Activated CD4-positive, alpha-beta T cell treated with anti-CD3 and anti-CD28 coated beads, Interleukin-2, amount 10 ng/mL, durations not matched to agents 7 days and 5 days (primary cell): ENCODE measurements at regions not wholly inside any gene's neighbourhood (a gene's known extent, or its start where the extent isn't known, plus 50 kb on each side); places are given as distances from the start of the nearest gene placed in this dataset.
"Not testable (repeated sequence)": the region's sequence is repeated elsewhere in the genome, so short reads cannot be mapped to it uniquely, and the experiment has no call there.

Experiments
- CTCF ChIA-PET: fragments of 350-600 bp; sonication (Branson Sonifier 250); formaldehyde crosslinking; loops from one replicate; lab custom pipeline; 2021; ENCODE audit warnings: antibody characterized with exemption; lab: Charles Lee
- POLR2A ChIA-PET: fragments of 350-600 bp; sonication (Branson Sonifier 250); formaldehyde crosslinking; loops from one replicate; lab custom pipeline; 2021; ENCODE audit warnings: antibody characterized with exemption; lab: Charles Lee
- DNase-seq: peaks from one replicate; pipeline ENCODE4 v3.0.0-alpha.2; 2020
- H3K27ac Mint-ChIP-seq: one replicate; pipeline ENCODE4 v1.8.0; 2021; ENCODE audit warnings: mild to moderate bottlenecking, moderate library complexity, mixed read lengths
- H3K27me3 Mint-ChIP-seq: one replicate; pipeline ENCODE4 v1.8.0; 2021; ENCODE audit warnings: mixed read lengths
- H3K36me3 Mint-ChIP-seq: one replicate; pipeline ENCODE4 v1.8.0; 2021; ENCODE audit warnings: low read depth, mixed read lengths
- H3K4me1 Mint-ChIP-seq: one replicate; pipeline ENCODE4 v1.8.0; 2021; ENCODE audit warnings: mixed read lengths
- H3K4me3 Mint-ChIP-seq: one replicate; pipeline ENCODE4 v1.8.0; 2021; ENCODE audit warnings: mild to moderate bottlenecking, moderate library complexity, mixed read lengths
- H3K9me3 Mint-ChIP-seq: one replicate; pipeline ENCODE4 v1.8.0; 2021; ENCODE audit warnings: mixed read lengths

DNA sequence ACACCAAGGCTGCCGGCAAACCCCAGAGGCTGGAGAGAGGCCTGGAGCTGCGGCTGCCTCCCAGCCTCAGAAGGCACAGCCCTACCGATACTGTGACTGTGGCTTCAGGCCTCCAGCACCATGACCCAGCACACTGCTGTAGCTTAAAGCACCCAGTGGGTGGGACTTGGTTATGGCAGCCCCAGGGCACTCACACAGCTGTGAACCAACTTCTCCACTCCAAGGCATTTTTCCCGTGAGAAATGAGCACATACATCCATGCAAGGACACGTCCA, 199.5 kb downstream of the NDUFA10 start:
- POLR2A ChIA-PET, result no interaction called here
- no peaks in the 10 kb centered on the region for H3K36me3 Mint-ChIP-seq
- CTCF ChIA-PET, result no interaction called here
- DNase-seq, result no peak
- H3K27ac Mint-ChIP-seq, result no peak overlapping the region
- no peaks in the 10 kb centered on the region for H3K9me3 Mint-ChIP-seq
- peaks cover 3% of the 10 kb centered on the region for H3K27me3 Mint-ChIP-seq
- no peaks in the 10 kb centered on the region for H3K4me1 Mint-ChIP-seq
- no peak overlapping the region for H3K4me3 Mint-ChIP-seq

DNA sequence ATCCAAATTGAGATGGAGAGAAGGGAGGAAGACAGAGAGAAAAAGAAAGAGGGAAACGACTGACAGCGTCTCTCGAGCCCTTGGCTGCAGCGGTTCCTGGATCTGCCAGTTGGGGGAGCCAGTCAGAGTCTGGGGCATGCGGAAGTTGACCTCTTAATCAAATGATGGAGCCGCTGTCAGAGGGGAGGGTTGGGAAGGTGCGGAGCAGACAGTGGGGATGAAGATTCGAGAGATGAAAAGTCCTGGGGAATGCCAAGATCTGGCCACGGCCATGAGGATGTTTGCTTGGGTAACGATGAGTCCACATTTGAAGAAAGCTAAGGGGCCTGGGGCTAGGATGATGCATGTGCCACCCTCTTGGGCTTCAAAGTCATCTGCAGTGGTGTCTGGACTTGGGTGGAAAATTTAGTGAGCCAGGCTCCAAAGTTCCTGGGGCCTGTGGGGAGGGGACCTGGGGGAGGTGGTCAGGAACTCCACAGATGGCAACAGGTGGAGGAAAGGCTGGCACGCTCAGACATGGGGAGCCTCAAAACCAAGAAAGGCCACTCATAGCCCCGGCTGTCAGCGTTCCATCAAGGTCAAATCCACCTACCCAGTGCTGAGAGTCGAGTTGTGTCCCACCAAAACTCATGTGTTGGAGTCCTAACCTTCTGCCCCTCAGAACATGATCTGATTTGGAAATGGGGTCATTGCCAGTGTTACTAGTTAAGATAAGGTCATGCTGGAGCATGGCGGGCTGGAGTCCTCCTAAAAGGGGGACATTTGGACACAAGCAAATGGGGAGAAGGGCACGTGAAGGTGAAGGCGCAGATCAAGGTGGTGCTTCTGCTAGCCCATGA, 200.1 kb downstream of the NDUFA10 start:
- no peaks in the 10 kb centered on the region for H3K4me1 Mint-ChIP-seq
- H3K27ac Mint-ChIP-seq, result no peak overlapping the region
- peaks cover 5% of the 10 kb centered on the region for H3K27me3 Mint-ChIP-seq
- ChIA-PET CTCF (interaction anchor here (0.9 kb wide), 1 partner anchor 55 kb away, joined by 3 read pairs; no protein-coding TSS in a partner anchor), POLR2A (no interaction called here)
- no peak overlapping the region for H3K4me3 Mint-ChIP-seq
- H3K9me3 Mint-ChIP-seq, result no peaks in the 10 kb centered on the region
- peak; percentile 2 for DNase-seq
- H3K36me3 Mint-ChIP-seq, result no peaks in the 10 kb centered on the region

DNA sequence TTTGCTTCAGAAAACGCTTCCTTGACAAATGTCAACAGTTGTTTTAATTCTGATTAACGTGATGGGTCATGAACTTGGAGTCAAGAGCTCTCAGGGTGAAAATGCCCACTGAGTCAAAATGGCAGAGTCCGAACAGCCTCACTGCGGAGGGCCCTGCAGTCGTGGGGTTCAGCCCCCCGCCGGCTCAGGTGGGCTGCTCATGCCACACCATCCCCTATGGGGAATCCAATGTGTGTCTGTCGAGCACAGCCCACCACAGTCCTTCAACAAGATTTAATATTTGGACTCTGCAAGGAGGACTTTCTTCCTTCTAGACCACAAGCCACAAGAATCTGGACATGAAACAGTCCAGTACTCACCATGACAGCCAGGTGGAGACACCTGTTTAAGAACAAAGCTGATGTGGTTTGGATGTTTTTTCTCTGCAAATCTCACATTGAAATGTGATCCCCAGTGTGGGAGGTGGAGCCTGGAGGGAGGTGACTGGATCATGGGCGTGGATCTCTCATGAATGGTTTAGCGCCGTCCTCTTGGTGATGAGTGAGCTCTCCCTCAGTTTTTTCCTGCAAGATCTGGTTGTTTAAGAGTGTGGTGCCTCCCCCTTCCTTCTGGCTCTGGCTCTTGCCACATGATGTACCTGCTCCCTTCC, 201.0 kb downstream of the NDUFA10 start:
- Mint-ChIP-seq H3K36me3 (no peaks in the 10 kb centered on the region), H3K9me3 (no peaks in the 10 kb centered on the region), H3K27me3 (peaks cover 5% of the 10 kb centered on the region), H3K4me1 (no peaks in the 10 kb centered on the region), H3K4me3 (no peak overlapping the region), H3K27ac (no peak overlapping the region)
- ChIA-PET POLR2A (no interaction called here), CTCF (interaction anchor here (0.6 to 0.9 kb wide), 2 partner anchors 56 to 114 kb away, joined by 3 to 4 read pairs; no protein-coding TSS in a partner anchor)
- DNase-seq, result peak; percentile 20

DNA sequence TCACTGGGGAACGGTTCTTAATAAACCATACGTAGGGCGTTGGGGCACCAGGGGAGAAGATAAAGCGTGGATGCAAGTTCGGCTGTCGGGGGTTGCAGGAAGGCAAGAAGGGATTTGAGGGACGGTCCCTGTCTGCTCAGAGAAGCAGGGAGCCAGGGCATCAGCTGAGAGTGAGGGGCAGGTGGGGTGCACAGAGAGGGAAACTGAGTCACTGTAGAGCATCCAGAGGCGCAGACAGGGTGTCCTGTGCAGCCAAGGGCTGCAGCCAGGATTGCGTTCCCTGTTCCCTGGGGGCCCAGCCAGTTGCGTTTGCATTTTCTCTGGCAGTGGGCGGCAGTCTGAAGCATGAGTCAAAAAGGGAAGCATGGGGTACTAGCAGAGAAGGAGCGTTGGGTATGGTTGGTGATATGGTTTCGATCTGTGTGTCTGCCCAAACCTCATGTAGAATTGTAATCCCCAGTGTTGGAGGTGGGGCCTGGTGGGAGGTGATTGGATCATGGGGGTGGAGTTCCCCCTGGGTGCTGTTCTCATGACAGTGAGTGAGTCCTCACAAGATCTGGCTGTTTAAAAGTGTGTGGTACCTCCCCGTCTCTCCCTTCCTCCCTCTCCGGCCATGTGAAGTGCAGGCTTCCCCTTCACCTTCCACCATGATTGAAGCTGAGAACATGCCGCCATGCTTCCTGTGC, 202.9 kb downstream of the NDUFA10 start:
- ChIA-PET POLR2A (no interaction called here), CTCF (no interaction called here)
- no peaks in the 10 kb centered on the region for H3K9me3 Mint-ChIP-seq
- H3K4me3 Mint-ChIP-seq, result no peak overlapping the region
- no peaks in the 10 kb centered on the region for H3K4me1 Mint-ChIP-seq
- no peak overlapping the region for H3K27ac Mint-ChIP-seq
- H3K27me3 Mint-ChIP-seq, result peaks cover 5% of the 10 kb centered on the region
- no peaks in the 10 kb centered on the region for H3K36me3 Mint-ChIP-seq
- peak; percentile 3 for DNase-seq

DNA sequence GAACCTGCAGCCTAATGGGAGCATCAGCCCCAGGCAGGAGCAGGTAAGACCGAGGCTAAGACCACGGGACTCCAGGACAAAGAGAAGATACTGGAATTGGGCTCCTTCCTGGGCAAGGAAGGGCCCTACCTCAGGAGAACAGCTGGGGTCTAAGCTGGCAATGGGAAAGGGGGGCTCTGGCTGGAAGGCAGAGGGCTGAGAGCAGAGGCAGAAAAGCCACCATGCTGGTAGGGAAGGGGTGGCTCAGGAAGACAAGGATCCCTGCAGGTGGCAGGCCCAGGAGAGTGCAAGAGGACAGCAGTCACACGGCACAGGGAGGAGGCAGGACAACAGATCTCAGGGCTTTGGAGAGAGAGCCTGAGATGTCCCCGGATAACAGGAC, 203.5 kb downstream of the NDUFA10 start:
- ChIA-PET CTCF (no interaction called here), POLR2A (no interaction called here)
- Mint-ChIP-seq H3K9me3 (no peaks in the 10 kb centered on the region), H3K4me1 (no peaks in the 10 kb centered on the region), H3K4me3 (no peak overlapping the region), H3K27me3 (peaks cover 5% of the 10 kb centered on the region), H3K36me3 (no peaks in the 10 kb centered on the region), H3K27ac (no peak overlapping the region)
- peak; percentile 1 for DNase-seq

DNA sequence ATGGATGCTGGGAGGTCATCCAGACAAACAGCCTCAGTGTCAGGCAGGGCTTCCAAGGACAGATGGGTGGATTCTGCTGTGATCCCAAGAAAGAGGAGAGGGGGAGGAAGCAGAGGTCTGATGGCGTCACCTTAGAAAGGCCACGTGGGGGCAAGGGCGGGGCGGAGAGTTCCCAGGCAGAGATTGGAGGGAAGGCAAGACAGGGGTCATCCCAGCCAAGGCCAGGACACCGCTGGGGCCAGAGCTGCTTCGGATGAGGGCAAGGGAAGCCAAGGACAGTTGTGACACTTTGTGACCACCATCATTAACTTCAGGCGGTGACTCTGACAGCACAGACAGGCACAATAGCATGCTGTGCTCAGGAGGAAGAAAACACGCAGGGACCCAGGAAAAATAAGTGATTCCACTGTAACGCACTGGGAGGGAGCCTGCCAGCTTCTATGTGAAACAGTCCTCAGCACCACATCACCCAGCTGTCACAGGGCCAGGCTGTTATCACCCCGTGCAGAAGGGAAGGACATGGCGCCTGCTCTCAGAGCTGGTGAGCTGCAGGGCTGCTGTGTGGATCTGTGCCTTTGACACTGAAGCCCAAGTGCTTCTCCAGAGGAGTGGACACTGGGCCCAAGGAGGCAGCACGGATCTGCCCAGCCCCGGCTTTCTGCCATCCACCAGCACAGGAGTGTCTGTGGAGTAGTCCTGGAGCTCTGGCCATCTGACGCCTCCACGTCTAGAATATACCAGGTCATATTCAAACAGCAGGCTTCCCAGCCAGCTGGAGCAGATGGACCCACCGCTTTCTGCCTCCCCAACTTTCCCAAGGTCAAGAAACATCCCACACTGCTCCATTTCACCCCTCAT, 204.1 kb downstream of the NDUFA10 start:
- Mint-ChIP-seq H3K4me1 (no peaks in the 10 kb centered on the region), H3K36me3 (no peaks in the 10 kb centered on the region), H3K27me3 (peaks cover 5% of the 10 kb centered on the region), H3K9me3 (no peaks in the 10 kb centered on the region), H3K4me3 (no peak overlapping the region), H3K27ac (no peak overlapping the region)
- CTCF ChIA-PET, result no interaction called here
- peak; percentile 2 for DNase-seq
- POLR2A ChIA-PET, result no interaction called here

DNA sequence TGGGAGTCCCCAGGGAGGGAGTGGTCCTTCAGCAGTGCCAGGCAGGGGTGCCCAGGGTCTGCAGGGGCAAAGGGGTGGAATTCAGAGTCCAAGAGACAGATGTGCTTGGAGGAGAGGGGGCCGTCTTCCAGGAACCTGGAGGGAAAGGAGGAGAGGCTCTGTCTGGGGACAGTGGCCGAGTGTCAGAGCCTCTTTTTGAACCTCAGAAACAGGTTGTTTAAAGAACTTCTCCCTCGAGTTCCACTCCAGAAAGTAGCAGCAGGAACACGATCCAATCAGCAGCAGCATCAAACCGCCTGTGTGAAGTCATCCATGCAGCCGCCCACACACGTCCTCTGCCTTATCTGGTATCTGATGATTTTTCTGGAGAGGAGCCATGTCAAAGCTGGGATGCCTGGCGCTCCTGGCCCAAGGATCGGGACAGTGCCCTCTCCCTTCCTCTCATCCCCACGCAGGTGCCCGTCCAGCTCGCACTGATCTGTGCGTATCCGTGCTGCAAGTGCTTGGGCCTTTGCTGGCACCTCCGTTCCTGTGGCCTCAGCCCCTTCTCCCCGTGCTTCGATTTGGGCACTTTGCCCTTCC, 205.1 kb downstream of the NDUFA10 start:
- ChIA-PET POLR2A (no interaction called here), CTCF (no interaction called here)
- no peak overlapping the region for H3K27ac Mint-ChIP-seq
- H3K4me1 Mint-ChIP-seq, result no peaks in the 10 kb centered on the region
- no peaks in the 10 kb centered on the region for H3K9me3 Mint-ChIP-seq
- H3K27me3 Mint-ChIP-seq, result peaks cover 5% of the 10 kb centered on the region
- no peaks in the 10 kb centered on the region for H3K36me3 Mint-ChIP-seq
- peak; percentile 4 for DNase-seq
- no peak overlapping the region for H3K4me3 Mint-ChIP-seq

DNA sequence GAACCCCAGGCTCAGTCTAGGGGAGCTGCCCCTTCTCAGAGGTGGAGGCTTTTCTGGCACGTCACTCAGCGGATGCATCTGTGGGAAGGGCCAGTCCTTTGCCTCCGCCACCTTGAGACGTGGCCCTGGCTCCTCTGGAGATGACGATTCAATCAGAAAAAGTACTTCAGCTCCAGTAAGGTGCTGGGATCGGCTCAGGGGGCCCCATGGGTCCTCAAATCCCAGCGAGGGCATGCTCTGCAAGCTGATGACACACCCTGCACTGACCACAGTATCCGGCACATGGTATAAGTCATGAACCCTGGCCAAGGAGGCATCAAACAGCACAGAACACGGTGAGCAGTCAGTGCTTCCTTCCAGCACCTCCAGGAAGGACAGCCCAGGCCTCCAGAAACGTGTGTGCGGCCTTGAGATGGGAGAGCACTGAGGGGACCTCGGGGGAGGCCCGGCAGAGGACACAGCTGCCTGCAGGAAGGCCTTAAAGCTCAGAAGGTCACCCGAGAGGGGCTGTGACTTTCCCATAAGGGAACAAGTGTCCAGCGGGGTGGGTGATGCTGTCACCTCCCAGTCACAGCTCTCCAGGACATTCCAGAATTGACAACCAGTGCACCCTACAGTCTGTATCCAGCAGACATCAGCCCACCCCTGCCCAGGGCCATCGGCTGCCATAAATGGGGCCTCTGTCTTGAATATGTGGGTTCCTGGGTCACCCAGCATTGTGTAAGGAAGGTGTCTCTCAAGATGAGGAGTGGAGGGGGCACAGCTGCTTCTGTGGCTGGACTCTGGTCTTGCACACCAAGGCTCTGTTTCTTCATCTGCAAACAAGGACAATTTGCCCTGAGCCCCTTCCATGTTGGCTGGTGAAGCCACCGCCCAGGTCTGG, 205.8 kb downstream of the NDUFA10 start:
- no peaks in the 10 kb centered on the region for H3K9me3 Mint-ChIP-seq
- no peaks in the 10 kb centered on the region for H3K4me1 Mint-ChIP-seq
- ChIA-PET POLR2A (no interaction called here), CTCF (no interaction called here)
- no peak overlapping the region for H3K4me3 Mint-ChIP-seq
- H3K27me3 Mint-ChIP-seq, result peaks cover 5% of the 10 kb centered on the region
- DNase-seq, result peak; percentile 5
- no peak overlapping the region for H3K27ac Mint-ChIP-seq
- H3K36me3 Mint-ChIP-seq, result no peaks in the 10 kb centered on the region

DNA sequence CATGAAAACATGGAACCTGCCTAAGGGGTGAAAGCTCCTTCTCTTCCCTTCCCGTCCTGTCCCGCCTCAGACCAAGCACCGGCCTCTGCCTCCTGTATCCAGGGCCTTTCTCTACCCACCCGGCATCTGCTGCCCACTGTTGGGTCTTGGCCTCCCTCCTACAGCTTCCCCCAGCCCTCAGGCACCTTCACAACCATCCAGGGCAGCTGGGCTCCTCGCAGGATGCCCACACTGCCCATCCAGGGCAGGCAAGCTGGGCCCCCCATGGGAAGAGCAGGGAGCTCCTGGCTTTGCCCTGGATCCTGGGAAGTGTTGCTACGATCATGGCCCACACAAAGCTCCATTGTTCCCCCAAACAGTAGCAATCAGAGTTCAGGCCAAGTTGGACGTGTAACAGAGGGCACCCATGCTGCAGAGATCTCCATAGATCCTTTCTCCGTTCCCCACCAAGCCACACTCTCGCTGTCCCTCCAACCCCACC, 206.6 kb downstream of the NDUFA10 start:
- H3K4me3 Mint-ChIP-seq, result no peak overlapping the region
- POLR2A ChIA-PET, result no interaction called here
- H3K27me3 Mint-ChIP-seq, result peaks cover 5% of the 10 kb centered on the region
- no peaks in the 10 kb centered on the region for H3K36me3 Mint-ChIP-seq
- CTCF ChIA-PET, result interaction anchor here (0.5 to 0.6 kb wide), 2 partner anchors 709 to 983 kb away, joined by 3 read pairs; no protein-coding TSS in a partner anchor
- no peaks in the 10 kb centered on the region for H3K4me1 Mint-ChIP-seq
- peak; percentile 4 for DNase-seq
- no peaks in the 10 kb centered on the region for H3K9me3 Mint-ChIP-seq
- H3K27ac Mint-ChIP-seq, result no peak overlapping the region

DNA sequence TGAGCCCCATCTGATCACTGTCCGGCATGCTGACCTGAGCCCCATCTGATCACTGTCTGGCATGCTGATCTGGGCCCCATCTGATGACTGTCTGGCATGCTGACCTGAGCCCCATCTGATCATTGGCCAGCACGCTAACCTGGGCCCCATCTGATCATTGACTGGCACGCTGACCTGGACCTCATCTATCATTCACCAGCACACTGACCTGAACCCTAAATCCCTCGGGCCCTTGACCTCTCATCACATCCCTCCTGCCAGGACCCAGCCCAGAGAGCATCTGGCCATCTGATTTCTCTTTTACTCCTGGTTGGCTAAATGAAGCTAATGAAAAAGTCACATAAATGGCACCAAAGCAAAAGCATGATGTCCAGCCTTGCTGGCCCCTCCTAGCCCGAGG, 207.1 kb downstream of the NDUFA10 start:
- H3K27ac Mint-ChIP-seq, result no peak overlapping the region
- ChIA-PET POLR2A (no interaction called here), CTCF (interaction anchor here (0.5 to 0.6 kb wide), 2 partner anchors 709 to 984 kb away, joined by 3 read pairs; no protein-coding TSS in a partner anchor)
- DNase-seq, result peak; percentile 2
- H3K9me3 Mint-ChIP-seq, result no peaks in the 10 kb centered on the region
- peaks cover 3% of the 10 kb centered on the region for H3K27me3 Mint-ChIP-seq
- H3K4me1 Mint-ChIP-seq, result no peaks in the 10 kb centered on the region
- no peak overlapping the region for H3K4me3 Mint-ChIP-seq
- H3K36me3 Mint-ChIP-seq, result no peaks in the 10 kb centered on the region

DNA sequence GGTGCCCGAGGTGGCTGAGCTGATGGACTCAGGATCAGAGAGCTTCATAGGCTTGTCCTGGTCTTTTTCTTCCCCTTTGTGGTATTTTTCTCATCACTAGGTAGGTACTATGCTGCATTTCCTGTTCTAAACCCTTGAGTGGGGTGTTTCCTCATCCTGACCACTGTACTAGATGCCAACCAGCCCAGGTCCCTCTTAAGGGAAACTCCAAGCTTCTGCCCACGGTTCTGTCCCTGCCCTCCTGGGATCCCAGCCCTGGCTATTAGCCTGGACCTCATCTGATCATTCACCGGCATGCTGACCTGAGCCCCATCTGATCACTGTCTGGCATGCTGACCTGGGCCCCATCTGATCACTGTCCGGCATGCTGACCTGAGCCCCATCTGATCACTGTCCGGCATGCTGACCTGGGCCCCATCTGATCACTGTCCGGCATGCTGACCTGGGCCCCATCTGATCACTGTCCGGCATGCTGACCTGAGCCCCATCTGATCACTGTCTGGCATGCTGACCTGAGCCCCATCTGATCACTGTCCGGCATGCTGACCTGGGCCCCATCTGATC, 207.6 kb downstream of the NDUFA10 start:
- POLR2A ChIA-PET, H3K4me3 Mint-ChIP-seq, H3K27ac Mint-ChIP-seq, H3K27me3 Mint-ChIP-seq, H3K4me1 Mint-ChIP-seq, H3K9me3 Mint-ChIP-seq, CTCF ChIA-PET, H3K36me3 Mint-ChIP-seq: not testable (repeated sequence)
- DNase-seq, result peak; percentile 3
